CD4-positive, alpha-beta T cell treated with Interleukin-1 beta for 1 hour (primary cell): ENCODE measurements at regions not wholly inside any gene's neighbourhood (a gene's known extent, or its start where the extent isn't known, plus 50 kb on each side); places are given as distances from the start of the nearest gene placed in this dataset.
"Not testable (repeated sequence)": the region's sequence is repeated elsewhere in the genome, so short reads cannot be mapped to it uniquely, and the experiment has no call there.

ENCODE experiments used
- DNase-seq, 2 donors: peaks; one replicate each; pipeline ENCODE4 v3.0.0-alpha.2; 2020 to 2022

GRCh38 chr22:22074634-22075381 is 92.2 kb upstream of the TOP3B start:
- no peak for DNase-seq

- DNase-seq = no peak
These were observed 91.4 kb upstream of the TOP3B start for GRCh38 chr22:22073769-22074561.

- no peak for DNase-seq
These were observed 89.7 kb upstream of the TOP3B start for GRCh38 chr22:22072169-22072836.

DNA sequence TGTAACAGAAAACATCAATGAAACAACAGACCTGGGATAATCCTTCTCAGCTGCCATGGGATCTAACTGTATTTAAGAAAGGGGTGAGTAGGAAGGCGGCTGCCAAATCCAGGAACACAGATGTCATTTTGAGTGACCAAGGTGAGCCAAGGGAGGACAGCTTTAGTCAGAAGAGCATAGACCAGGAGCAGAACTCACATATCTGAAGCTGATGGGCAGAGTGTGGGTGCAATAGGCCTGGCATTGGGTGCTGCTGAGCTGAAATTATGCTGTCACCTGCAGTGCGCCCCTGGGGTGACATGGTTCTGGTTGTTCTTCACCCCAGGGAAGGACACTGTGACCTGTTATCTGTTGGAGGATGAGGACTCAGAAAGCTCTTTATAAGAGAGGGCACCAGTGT is 88.9 kb upstream of the TOP3B start:
- DNase-seq = no peak

DNA sequence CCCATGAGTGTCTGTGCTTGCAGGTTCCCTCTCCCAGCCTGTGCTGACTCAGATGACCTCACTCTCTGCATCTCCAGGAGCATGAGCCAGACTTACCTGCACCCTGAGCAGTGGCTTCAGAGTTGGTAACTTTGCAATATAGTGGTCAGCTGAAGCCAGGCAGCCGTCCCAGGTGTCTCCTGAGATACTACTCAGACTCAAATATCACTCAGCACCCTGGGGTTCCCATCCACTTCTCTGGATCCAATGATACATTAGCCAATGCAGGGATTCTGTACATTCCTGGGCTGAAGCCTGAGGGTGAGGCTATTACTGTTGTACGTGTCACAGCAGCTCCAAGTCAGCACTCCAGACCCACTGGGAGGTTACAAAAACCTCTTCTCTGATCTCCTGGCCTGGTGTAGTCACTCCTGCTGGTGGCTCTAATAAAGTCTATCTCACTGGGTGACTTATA is 87.8 kb upstream of the TOP3B start:
- DNase-seq = no peak

DNA sequence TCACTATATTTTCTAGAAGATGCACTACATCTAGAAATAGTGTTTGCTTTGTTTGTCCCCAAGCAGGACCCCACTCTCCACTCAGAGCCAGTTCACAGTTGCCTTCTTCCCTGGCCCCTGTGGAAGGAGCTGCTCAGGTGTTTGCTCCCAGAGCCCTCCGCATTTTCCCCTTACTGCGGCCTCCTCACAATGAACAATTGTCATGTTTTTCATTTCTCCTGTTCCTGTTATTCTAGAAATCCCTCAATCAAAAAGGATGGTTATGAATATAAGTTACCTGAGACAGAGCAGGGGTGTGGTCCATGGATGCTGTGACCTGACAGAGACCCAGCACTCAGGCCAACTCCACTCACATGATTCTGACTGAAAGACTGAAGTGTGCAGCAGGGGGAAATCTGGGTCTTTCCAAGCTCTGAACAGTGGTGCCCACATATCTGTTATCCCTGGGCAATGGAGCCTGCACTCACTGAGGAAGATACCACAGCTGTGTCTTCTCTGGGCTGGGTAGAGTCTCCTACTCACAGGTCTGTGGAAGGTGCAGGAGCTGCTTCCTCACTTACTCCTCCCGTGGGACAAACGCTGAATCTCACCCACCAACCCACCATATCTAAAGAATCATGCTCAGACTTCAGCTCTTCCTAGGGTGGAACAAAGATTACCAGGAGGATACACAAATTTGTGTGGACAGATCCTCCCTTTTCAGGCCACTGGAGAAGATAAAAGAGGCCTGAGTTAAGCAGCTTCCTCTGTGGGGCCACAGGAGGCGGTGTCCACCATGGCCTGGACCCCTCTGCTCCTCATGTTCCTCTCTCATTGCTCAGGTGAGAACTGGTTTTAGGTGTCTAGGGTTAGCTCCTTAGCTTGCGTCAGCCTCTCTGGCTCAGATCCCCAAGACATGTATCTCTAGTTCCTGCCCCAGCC is 87.1 kb upstream of the TOP3B start:
- DNase-seq = no peak

GRCh38 chr22:22068657-22069056 is 86.1 kb upstream of the TOP3B start:
- no peak for DNase-seq

- no peak for DNase-seq
These were observed 85.4 kb upstream of the TOP3B start for GRCh38 chr22:22068025-22068424.

DNA sequence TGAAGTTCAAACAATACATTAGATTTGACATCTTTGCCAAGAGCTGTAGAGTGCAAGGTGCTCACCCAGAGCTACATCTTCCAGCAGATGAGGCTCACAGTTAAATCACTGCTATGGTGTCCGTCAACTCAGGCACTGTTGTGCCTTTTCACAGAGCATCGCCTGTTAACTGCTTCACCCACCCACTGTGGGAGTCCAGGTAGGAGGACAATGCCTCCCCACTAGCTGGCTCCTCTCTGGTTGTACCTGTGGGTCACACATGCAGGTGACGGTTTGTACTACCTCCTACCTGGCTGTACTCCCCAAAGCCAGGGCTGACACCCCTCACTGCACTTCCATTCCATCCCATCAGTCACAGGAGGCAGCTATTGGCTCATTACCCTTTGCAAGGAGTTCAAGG is 84.6 kb upstream of the TOP3B start:
- DNase-seq = no peak

DNA sequence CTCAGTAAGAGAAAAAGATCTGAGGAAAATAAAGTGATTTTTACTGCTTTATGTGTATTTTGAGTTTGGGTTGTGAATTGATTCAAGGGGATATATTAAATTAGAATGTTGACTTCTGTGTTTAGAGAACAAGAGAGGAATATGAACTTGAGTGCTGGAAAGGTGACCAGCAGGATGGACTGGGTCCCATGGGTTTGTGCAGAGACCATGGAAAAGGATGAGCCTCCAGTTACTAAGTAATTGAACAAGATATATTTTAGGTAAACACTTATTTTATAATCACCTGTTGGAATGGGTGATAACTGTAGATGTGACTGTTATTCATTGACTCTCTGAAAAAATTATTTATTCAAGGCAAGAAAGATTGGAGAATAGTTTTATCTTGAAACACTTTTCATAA is 82.0 kb upstream of the TOP3B start:
- DNase-seq = no peak

GRCh38 chr22:22062306-22062793 is 79.8 kb upstream of the TOP3B start:
- no peak for DNase-seq

GRCh38 chr22:22061085-22062077 is 78.8 kb upstream of the TOP3B start:
- no peak for DNase-seq

- peak; percentile 31 to 53 for DNase-seq
These were observed 77.9 kb upstream of the TOP3B start for GRCh38 chr22:22060200-22061084.

DNA sequence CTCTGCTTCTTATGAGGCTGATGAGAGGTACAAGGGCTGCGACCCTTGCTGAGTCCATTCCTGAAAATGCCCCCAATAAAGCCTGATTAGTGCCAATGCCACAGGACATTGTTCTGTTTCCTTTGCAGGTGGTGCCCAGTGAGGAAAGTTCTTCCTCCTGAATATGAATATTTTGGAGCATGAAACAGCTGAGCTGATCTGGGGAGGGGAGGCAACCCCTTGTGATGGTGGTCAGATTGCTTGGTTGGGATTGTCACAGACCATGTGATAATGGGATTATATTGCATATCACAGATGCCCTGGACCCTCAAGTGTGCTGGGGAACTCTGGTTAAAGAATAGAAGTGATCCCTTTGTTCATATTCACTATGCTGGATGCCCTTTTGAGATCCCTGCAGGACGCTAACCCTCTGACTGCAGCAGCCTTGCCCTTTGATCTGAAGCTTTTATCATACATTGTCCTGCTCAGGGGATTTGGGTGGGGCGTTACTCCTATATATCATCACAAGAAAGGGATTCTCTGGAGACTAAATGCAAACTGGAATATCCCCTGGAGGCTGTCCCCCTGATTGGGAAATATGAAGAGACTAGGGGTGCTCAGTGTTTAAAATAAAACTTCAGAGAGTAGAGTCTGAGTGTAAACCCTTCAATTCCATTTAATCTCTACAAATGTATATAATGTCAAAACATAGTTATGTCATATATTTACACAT is 76.9 kb upstream of the TOP3B start:
- no peak for DNase-seq

GRCh38 chr22:22058633-22059290 is 76.2 kb upstream of the TOP3B start:
- DNase-seq = no peak

DNA sequence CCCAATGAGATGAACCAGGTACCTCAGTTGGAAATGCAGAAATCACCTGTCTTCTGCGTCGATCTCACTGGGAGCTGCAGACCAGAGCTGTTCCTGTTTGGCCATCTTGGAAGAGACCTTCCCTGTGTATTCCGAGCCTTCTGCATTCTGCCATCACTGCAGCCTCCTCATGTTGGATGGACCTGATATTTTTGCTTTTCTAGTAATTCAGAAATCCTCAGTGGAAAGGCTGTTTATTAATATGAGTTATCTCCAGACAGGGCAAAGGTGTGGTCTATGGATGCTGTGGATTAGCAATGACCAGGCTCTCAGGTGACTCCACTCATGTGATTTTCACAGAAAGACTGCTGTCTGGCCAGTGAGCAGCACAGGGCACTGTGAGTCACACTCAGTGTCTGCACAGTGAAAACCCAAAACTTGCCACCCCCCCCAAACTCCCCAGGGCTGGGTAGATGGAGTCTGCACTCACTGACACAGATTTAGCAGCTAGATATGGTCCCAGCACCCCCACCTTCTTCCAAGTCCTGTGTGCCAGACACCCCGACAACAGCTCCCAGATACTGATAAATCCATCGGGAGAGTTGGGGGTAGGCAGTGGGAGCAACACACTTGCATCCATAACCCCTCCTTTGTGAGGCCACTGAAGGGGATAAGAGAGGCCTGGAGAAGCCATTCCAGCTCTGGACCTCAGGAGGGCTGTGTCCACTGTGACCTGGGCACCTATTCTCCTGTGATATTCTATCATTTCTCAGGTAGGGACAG is 75.2 kb upstream of the TOP3B start:
- no peak for DNase-seq

DNA sequence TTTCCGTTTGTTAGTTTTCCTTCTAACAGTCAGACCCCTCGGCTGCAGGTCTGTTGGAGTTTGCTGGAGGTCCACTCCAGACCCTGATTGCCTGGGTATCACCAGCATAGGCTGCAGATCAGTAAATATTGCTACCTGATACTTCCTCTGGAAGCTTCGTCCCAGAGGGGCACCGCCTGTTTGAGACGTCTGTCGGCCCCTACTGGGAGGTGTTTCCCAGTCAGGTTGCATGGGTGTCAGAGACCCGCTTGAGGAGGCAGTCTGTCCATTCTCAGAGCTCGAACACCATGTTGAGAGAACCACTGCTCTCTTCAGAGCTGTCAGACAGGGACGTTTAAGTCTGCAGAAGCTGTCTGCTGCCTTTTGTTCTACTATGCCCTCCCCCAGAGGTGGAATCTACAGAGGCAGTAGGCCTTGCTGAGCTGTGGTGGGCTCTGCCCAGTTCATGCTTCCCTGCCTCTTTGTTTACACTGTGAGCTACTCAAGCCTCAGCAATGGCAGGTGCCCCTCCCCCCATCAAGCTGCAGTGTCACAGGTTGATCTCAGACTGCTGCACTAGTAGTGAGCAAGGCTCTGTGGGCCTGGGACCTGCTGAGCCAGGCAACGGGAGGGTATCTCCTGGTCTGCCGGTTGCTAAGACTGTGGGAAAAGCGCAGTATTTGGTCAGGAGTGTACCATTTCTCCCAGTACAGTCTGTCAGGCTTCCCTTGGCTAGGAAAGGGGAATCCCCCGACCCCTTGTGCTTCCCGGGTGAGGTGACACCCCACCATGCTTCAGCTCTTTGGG is 74.4 kb upstream of the TOP3B start:
- DNase-seq = not testable (repeated sequence)
